ENCODE measurements at regions not wholly inside any gene's neighbourhood (a gene's known extent, or its start where the extent isn't known, plus 50 kb on each side); places are given as distances from the start of the nearest gene placed in this dataset.

DNA sequence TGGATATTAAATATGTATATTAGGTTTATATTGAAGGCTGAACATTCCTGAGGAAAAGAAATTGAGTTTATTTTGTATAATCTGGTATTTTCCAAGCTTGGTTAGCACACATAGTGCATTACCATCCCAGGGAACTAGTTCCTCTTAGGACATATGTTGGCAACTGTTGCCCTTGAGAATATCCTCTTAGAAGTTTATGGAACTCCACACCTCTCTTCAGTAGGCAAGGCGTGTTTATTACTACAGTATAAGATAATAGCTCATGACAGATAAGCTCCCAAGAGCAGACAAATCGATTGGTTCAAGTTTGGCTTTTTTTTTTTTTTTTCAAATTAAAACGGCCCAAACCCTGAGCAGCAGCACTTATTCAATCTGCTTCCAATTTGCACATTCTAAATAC lies 59.8 kb upstream of the SIPA1L2 start:
- TF ChIP-seq, protein P1, sequence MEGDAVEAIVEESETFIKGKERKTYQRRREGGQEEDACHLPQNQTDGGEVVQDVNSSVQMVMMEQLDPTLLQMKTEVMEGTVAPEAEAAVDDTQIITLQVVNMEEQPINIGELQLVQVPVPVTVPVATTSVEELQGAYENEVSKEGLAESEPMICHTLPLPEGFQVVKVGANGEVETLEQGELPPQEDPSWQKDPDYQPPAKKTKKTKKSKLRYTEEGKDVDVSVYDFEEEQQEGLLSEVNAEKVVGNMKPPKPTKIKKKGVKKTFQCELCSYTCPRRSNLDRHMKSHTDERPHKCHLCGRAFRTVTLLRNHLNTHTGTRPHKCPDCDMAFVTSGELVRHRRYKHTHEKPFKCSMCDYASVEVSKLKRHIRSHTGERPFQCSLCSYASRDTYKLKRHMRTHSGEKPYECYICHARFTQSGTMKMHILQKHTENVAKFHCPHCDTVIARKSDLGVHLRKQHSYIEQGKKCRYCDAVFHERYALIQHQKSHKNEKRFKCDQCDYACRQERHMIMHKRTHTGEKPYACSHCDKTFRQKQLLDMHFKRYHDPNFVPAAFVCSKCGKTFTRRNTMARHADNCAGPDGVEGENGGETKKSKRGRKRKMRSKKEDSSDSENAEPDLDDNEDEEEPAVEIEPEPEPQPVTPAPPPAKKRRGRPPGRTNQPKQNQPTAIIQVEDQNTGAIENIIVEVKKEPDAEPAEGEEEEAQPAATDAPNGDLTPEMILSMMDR (IDR thresholded peaks at IDR 0.05), result no peak
- TF ChIP-seq ZFX (IDR thresholded peaks at IDR 0.05; ENCODE audit: borderline replicate concordance), result no peak

Measured in 22Rv1 (cell line).